ENCODE measurements at regions not wholly inside any gene's neighbourhood (a gene's known extent, or its start where the extent isn't known, plus 50 kb on each side); places are given as distances from the start of the nearest gene placed in this dataset.
A peak's percentile ranks its signal among the peaks of the same experiment; 100 is the strongest.

DNA sequence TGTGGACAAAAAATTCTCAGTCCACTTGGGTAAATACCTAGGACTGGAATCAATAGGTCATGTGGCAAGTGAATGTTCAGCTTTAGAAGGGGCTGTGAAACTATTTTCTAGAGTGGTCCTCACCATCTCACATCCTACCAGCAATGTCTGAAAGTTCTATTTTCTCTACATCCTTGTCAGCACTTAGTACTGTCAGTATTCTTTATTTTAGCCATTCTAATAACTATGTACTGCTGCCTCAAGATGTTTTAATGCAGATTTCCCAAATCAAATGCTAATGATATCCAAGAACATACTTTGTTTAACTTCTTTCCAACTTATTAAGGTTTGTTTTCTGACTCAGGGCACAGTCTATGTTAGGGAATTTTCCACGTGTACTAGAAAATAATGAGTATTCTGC is 317.0 kb downstream of the BRD1 start:
- DNase-seq (ENCODE audit: low spot score): no peak

DNA sequence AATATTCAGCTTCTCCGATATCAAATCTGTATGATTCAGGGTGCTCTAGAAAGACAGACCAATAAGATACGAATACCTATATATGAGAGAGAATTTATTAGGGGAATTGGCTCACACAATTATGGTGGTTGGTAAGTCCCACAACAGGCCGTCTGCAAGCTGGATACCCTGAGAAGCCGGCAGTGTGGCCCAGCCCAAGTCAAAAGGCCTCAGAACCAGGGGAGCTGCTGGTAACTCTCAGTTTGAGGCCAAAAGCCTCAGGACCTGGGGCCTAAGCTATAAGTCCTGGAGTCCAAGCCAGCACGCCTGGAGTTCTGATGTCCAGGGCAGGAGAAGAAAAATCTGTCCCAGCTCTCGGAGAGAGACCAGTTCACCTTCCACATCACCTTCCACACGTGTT is 318.7 kb downstream of the BRD1 start:
- no peak for DNase-seq (ENCODE audit: low spot score)

- DNase-seq (ENCODE audit: low spot score): no peak
Observed at GRCh38 chr22:49508561-49508960, 319.1 kb downstream of the BRD1 start.

GRCh38 chr22:49507607-49508292 is 319.9 kb downstream of the BRD1 start:
- DNase-seq (ENCODE audit: low spot score): no peak

GRCh38 chr22:49506010-49506400 is 321.7 kb downstream of the BRD1 start:
- DNase-seq (ENCODE audit: low spot score): no peak

DNA sequence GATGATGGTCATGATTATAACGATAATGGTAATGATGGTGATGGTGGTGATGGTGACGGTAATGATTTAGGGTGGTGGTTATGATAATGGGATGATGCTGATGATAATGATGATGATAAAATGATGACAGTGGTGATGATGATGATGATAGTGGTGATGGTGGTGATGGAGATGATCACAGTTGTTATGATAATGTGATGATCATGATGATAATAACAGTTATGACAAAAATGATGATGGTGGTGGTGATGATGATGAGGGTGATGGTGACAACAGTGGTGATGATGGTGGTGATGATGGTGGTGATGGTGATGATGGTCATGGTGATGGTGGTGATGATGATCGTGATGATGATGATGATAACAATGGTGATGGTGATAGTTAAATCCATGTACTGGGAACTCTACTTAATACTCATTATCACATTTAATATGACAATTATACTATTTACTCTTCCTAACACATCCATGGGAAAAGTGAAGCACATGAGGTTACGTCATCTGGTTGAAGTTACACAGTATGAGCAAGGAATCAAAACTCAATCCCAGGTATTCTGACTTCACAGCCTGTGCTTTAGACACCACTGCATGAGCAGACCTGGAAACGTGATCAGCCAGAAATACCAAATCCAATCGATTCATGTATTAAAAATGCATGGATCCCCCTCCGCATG is 322.2 kb downstream of the BRD1 start:
- DNase-seq (ENCODE audit: low spot score): no peak

GRCh38 chr22:49503896-49504521 is 323.7 kb downstream of the BRD1 start:
- no peak for DNase-seq (ENCODE audit: low spot score)

DNA sequence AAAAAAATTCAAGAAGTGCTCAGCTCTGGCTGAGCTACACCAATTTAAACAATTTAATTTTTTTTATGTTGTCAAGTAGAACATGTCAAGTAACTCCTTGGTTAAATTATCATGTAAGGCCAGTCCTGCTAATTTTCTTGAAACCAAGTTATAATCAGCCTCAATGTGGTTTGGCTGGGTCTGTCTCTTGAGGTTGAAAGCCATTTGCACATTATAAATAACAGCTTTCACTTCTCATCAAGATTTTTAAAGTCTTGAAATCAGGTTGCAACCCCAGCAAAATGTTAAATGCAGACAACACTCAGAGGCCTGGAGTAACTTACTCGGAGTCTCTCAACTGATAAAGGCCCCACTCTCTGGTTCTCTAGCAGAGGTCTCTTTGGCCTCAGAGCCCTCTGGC is 324.4 kb downstream of the BRD1 start:
- DNase-seq (ENCODE audit: low spot score): no peak

GRCh38 chr22:49502126-49502826 is 325.4 kb downstream of the BRD1 start:
- DNase-seq (ENCODE audit: low spot score): peak; percentile 64

DNA sequence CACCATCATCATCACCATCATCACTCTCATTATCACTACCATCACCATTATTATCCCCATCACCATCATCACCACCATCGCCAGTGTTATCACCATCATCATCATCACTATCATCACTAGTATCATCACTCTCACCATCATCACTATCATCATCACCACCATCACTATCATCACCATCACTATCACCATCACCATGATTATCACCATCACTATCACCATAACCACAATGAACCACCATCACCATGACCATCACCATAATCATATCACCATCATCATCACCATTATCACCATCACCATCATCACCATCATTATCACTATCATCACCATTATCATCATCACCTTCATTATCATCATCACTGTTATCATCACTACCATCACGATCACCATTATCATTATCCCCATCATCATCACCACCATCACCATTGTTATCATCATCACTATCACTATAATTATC is 326.7 kb downstream of the BRD1 start:
- no peak for DNase-seq (ENCODE audit: low spot score)

GRCh38 chr22:49500076-49500460 is 327.6 kb downstream of the BRD1 start:
- no peak for DNase-seq (ENCODE audit: low spot score)

- no peak for DNase-seq (ENCODE audit: low spot score)
Observed at GRCh38 chr22:49499433-49500075, 328.1 kb downstream of the BRD1 start.

- no peak for DNase-seq (ENCODE audit: low spot score)
Observed at GRCh38 chr22:49497266-49497665, 330.4 kb downstream of the BRD1 start.

GRCh38 chr22:49494555-49494954 is 333.1 kb downstream of the BRD1 start:
- no peak for DNase-seq (ENCODE audit: low spot score)

DNA sequence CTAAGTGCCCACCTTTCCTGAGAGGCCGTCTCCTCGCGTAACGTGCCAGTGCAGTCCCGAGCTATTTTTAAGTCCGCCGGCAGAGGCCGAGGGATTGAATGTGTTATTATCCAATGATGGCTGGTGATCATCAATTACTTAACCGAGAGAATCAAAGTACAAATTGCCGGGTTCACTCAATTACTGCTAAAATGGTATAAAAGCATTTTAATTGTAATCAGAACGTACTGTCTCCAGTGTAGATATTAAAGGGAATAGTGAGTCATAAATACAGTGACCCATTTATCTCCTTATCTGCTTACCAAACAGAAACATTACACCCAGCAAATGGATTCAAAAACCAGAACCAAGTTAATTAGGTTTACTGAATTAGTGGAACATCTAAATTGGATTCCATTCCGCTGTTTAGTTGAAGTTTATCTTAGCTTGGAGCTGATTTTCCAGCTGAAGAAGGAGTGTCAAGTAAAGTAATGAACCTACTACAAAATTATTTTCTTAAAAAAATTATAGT is 334.9 kb downstream of the BRD1 start:
- DNase-seq (ENCODE audit: low spot score): no peak

- no peak for DNase-seq (ENCODE audit: low spot score)
Observed at GRCh38 chr22:49492308-49492707, 335.4 kb downstream of the BRD1 start.

GRCh38 chr22:49491726-49492125 is 335.9 kb downstream of the BRD1 start:
- no peak for DNase-seq (ENCODE audit: low spot score)

- DNase-seq (ENCODE audit: low spot score): no peak
Observed at GRCh38 chr22:49491221-49491635, 336.4 kb downstream of the BRD1 start.

DNA sequence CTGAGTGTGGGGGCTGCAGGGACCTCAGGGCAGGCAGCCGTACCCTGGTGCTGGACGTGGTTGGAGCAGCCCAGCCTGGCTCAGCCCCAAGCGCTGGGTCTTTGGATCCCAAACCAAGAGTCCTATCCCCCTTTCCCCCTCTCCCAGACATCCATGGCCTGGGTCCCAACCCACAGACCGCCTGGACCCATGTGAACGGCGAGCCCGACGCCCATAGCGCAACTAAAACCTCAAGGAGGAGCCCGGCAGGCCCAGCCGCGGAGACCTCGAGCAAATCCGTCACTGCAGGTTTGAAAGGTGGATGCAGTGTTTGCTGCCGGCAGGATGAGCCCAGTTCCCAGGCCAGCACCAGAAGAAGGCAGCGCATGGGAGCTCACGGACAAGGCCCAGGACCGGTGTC is 337.0 kb downstream of the BRD1 start:
- no peak for DNase-seq (ENCODE audit: low spot score)

DNA sequence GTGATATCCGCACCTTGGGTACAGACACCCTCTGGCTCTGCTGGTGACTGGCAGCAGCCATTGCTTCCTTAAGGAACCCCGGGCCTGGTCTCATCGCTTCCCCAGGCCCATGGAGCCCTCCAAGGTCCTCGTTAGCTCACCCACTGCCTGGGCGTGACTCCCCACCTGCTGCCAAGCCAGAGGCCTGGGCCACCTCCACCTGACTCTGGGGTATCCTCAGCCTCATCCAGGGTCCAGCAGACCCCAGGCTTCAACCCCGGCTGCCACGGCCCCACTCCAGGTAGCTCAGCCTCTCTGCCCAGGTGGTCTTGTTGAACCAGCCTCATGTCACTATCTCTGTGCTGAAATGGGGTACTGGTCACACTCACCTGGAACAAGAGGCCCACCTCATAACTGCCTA is 337.9 kb downstream of the BRD1 start:
- DNase-seq (ENCODE audit: low spot score): no peak

DNA sequence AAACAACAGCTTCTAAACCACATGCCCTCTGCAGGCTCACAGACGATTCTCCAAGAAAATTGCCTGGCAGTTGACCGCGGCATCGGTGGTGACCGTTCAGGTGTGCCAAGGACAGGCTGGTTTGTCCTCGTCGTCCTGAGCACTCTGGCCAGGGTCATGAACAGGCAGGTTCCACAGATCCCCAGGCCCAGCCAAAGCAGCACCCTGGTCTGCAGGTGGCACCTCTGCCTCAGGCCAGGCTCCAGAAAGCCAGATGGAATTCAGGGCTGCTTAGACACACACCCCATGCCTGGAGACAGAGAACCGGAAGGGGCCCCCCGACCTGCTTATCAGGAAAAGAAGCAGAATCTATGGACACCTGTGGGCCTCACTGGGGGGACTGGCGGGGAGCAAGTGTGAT is 338.7 kb downstream of the BRD1 start:
- DNase-seq (ENCODE audit: low spot score): no peak

DNA sequence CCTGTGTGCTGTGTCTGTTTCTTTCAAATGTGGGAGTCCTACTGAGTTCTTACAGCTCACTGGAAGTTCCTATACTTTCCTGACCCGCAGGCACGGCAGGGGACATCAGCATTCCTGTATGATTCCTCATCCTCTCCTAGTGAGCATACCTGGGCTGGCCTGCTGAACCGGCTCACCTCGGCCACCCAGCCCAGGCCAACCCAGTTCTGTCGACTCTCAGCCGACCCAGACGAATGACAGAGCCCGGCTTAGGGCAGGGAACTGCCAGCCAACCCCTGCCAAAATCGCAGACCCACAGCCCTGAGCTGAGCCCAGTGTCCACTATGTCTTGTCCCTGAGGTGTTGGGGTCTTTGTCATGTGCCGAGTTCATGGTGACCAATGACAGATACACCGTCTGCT is 339.7 kb downstream of the BRD1 start:
- no peak for DNase-seq (ENCODE audit: low spot score)

Measured in H4 (cell line).